Spleen (tissue), 7 donors: ENCODE measurements at regions not wholly inside any gene's neighbourhood (a gene's known extent, or its start where the extent isn't known, plus 50 kb on each side); places are given as distances from the start of the nearest gene placed in this dataset.

ENCODE experiments used
- CTCF ChIP-seq, 11 experiments: fragments of 200-600 bp in 7 of 11; fragments of 450-650 bp in 4 of 11; sonication (generic) in 4 of 11; IDR thresholded peaks in 8 of 11; conservative IDR thresholded peaks in 3 of 11; 1 replicate in 7 of 11; 2 replicates in 4 of 11; pipeline versions ENCODE4 v1.4.0 to v1.8.0; 2016 to 2021; ENCODE audit warnings: antibody characterized with exemption in 11 of 11, inconsistent platforms in 4 of 11, mild to moderate bottlenecking in 1 of 11
- POLR2A ChIP-seq, 3 donors: fragments of 450-650 bp; IDR thresholded peaks; one replicate each; pipeline ENCODE4 v1.5.1; 2017; ENCODE audit warnings: antibody characterized with exemption in 3 of 3, mild to moderate bottlenecking in 1 of 3
- POLR2AphosphoS5 ChIP-seq, 3 donors: sonication (generic); formaldehyde crosslinking; IDR thresholded peaks; one replicate each; pipeline ENCODE4 v1.5.1; 2017; ENCODE audit warnings: antibody characterized with exemption in 3 of 3
- donor health status: DM: no; HTN: no; CAD: no; lungs with moderate emphysema.
- donor health status: DM: no; HTN: no; CAD: no.
- donor health status: DM: no; HTN: no; CAD: no.

GRCh38 chr4:111991163-111991562 is 154.1 kb upstream of the FAM241A start:
- no peak for TF ChIP-seq POLR2A (IDR thresholded peaks at IDR 0.05)
- no peak for TF ChIP-seq POLR2AphosphoS5 (IDR thresholded peaks at IDR 0.05)
- no peak for TF ChIP-seq CTCF (IDR thresholded peaks at IDR 0.05 in 8 of 11, conservative IDR thresholded peaks at IDR 0.05 in 3 of 11)
